IMR-90 (cell line): ENCODE measurements at regions not wholly inside any gene's neighbourhood (a gene's known extent, or its start where the extent isn't known, plus 50 kb on each side); places are given as distances from the start of the nearest gene placed in this dataset.
"Not testable (repeated sequence)": the region's sequence is repeated elsewhere in the genome, so short reads cannot be mapped to it uniquely, and the experiment has no call there.

Source experiments
- ATAC-seq: fragments of 200-7000 bp; cut with Tn5 transposase; 2 replicates; pipeline ENCODE4 v1.9.1; 2020; ENCODE audit warnings: low read depth, mild to moderate bottlenecking, moderate library complexity
- BruUV-seq: library from RNA; stranded (reverse); fragments of 400-500 nt; replicated peaks from 2 replicates; lab custom pipeline; 2021; lab: Mats Ljungman, UMichigan
- CTCF ChIA-PET: fragments of 300-600 bp; formaldehyde crosslinking; extraction: SDS; loops from one replicate; lab custom pipeline; 2021; ENCODE audit warnings: antibody characterized with exemption; lab: Yijun Ruan, JAX
- POLR2A ChIA-PET: fragments of 300-600 bp; sonication (Branson Sonifier 250); formaldehyde crosslinking; loops from one replicate; lab custom pipeline; 2022; ENCODE audit warnings: antibody characterized with exemption; ENCODE audit not compliant: unreplicated experiment; lab: Charles Lee
- DNase-seq: peaks from one replicate; pipeline ENCODE4 v3.0.0; 2013
- H2AFZ ChIP-seq: replicated peaks from 2 replicates; pipeline ENCODE3; 2013; ENCODE audit warnings: low read length, mild to moderate bottlenecking; ENCODE audit not compliant: poor library complexity
- H2AK5ac ChIP-seq: 2 replicates; pipeline ENCODE4 v1.6.1; 2013; ENCODE audit warnings: low read depth, low read length, inconsistent platforms
- H2AK9ac ChIP-seq: replicated peaks from 2 replicates; pipeline ENCODE3; 2013; ENCODE audit warnings: mild to moderate bottlenecking, low read depth, low read length, moderate library complexity; ENCODE audit not compliant: poor library complexity
- H2BK120ac ChIP-seq: 2 replicates; pipeline ENCODE4 v1.6.1; 2013; ENCODE audit warnings: low read depth, low read length, inconsistent platforms
- H2BK15ac ChIP-seq: 3 replicates; pipeline ENCODE4 v1.6.1; 2013; ENCODE audit warnings: low read depth, low read length, inconsistent platforms
- H2BK20ac ChIP-seq: 2 replicates; pipeline ENCODE4 v1.6.1; 2013; ENCODE audit warnings: low read depth, mild to moderate bottlenecking, inconsistent platforms, low read length, moderate library complexity
- H2BK5ac ChIP-seq: 2 replicates; pipeline ENCODE4 v1.6.1; 2013; ENCODE audit warnings: mild to moderate bottlenecking, low read depth, low read length, inconsistent platforms; ENCODE audit not compliant: poor library complexity, severe bottlenecking
- H3K14ac ChIP-seq: replicated peaks from 2 replicates; pipeline ENCODE4 v1.6.1; 2013; ENCODE audit warnings: low read depth, low read length, inconsistent platforms
- H3K18ac ChIP-seq: 2 replicates; pipeline ENCODE4 v1.6.1; 2013; ENCODE audit warnings: low read depth, low read length, control low read depth
- H3K23ac ChIP-seq: 2 replicates; pipeline ENCODE4 v1.6.1; 2013; ENCODE audit warnings: low read depth, low read length, inconsistent platforms
- H3K27ac ChIP-seq: 2 replicates; pipeline ENCODE4 v1.5.1; 2013; ENCODE audit warnings: mild to moderate bottlenecking, control low read depth, low read length; ENCODE audit not compliant: insufficient read depth
- H3K27me3 ChIP-seq: 2 replicates; pipeline ENCODE4 v1.6.1; 2013; ENCODE audit warnings: low read length; ENCODE audit not compliant: control insufficient read depth, insufficient read depth
- H3K36me3 ChIP-seq: 2 replicates; pipeline ENCODE4 v1.6.1; 2013; ENCODE audit warnings: low read length, mixed read lengths; ENCODE audit not compliant: control insufficient read depth, insufficient read depth
- H3K4ac ChIP-seq: 2 replicates; pipeline ENCODE4 v1.6.1; 2013; ENCODE audit warnings: low read depth, low read length, inconsistent platforms
- H3K4me1 ChIP-seq: 2 replicates; pipeline ENCODE4 v1.6.1; 2013; ENCODE audit warnings: low read length, mixed read lengths; ENCODE audit not compliant: control insufficient read depth, insufficient read depth
- H3K4me2 ChIP-seq: 2 replicates; pipeline ENCODE4 v1.6.1; 2013; ENCODE audit warnings: low read depth, mild to moderate bottlenecking, control low read depth, low read length, moderate library complexity
- H3K4me3 ChIP-seq: 2 replicates; pipeline ENCODE4 v1.5.1; 2013; ENCODE audit warnings: low read depth, mild to moderate bottlenecking, control low read depth, low read length, moderate library complexity; ENCODE audit not compliant: insufficient read depth
- H3K56ac ChIP-seq: 2 replicates; pipeline ENCODE4 v1.6.1; 2013; ENCODE audit warnings: low read length, inconsistent platforms; ENCODE audit not compliant: insufficient read depth; ENCODE audit errors: extremely low read depth
- H3K79me1 ChIP-seq, 2 experiments: 2 replicates each; pipeline ENCODE4 v1.6.1; 2013; ENCODE audit warnings: low read length in 2 of 2, inconsistent platforms in 1 of 2, low read depth in 1 of 2
- H3K9ac ChIP-seq: 2 replicates; pipeline ENCODE4 v1.6.1; 2013; ENCODE audit warnings: low read depth, low read length, control low read depth
- H3K9me1 ChIP-seq: 2 replicates; pipeline ENCODE4 v1.6.1; 2013; ENCODE audit warnings: low read length, inconsistent platforms; ENCODE audit not compliant: insufficient read depth
- H3K9me3 ChIP-seq: 2 replicates; pipeline ENCODE4 v1.6.1; 2013; ENCODE audit warnings: low read length; ENCODE audit not compliant: control insufficient read depth, insufficient read depth
- H4K20me1 ChIP-seq: 2 replicates; pipeline ENCODE4 v1.6.1; 2013; ENCODE audit warnings: low read length, inconsistent platforms; ENCODE audit not compliant: insufficient read depth
- H4K5ac ChIP-seq: 2 replicates; pipeline ENCODE4 v1.6.1; 2013; ENCODE audit warnings: mild to moderate bottlenecking, low read depth, low read length, control low read depth
- H4K8ac ChIP-seq, 2 experiments: 2 replicates each; pipeline ENCODE4 v1.6.1; 2013; ENCODE audit warnings: low read depth in 2 of 2, low read length in 2 of 2, control low read depth in 1 of 2, inconsistent platforms in 1 of 2
- H4K91ac ChIP-seq: 2 replicates; pipeline ENCODE4 v1.6.1; 2013; ENCODE audit warnings: low read depth, low read length, inconsistent platforms; ENCODE audit not compliant: insufficient read depth
- WGBS, 2 experiments: methylation state at CpG; one replicate each; pipeline versions ENCODE4 v1.1.5 to v1.1.7; 2013; ENCODE audit warnings: missing lambda C conversion rate in 2 of 2; ENCODE audit not compliant: insufficient read length in 1 of 2; ENCODE audit errors: extremely low coverage in 2 of 2; 5-methylcytosine and 5-hydroxymethylcytosine counted together
- dilution Hi-C: fragments of 300-500 bp; cut with HindIII; formaldehyde crosslinking; loops from one replicate; pipeline ENCODE4 v1.14.3; 2018; ENCODE audit warnings: low sequenced_read_pairs; ENCODE audit not compliant: unreplicated experiment
- in situ Hi-C: fragments of 300-500 bp; cut with MboI; formaldehyde crosslinking; loops from 3 replicates; pipeline ENCODE4 v1.14.3; 2019; ENCODE audit warnings: low sequenced_read_pairs, inconsistent platforms, mixed read lengths
- intact Hi-C: fragments of 100-400 bp; cut with micrococcal nuclease; formaldehyde crosslinking; loops from 2 replicates; pipeline ENCODE4 v1.10.0; 2022

DNA sequence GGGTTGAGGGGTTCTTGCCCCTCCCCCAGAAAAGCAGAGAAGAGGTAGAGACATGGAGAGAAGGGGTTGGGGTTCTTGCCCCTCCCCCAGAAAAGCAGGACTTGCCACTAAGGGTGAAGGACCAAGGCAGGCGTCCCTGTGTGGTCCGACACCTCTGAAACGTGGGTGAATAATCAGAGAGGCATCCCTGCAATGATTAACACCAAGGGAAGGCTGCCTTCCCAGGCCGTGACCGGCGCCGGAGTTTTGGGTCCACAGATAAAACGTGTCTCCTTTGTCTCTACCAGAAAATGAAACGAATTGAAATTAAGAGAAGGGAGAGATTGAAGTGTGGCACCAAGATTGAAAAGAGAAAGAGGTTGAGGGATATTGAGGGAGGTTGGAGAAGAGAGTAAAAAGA lies 778.2 kb downstream of the UQCRFS1 start:
- H3K9ac ChIP-seq, H3K27ac ChIP-seq, in situ Hi-C loops, H2BK5ac ChIP-seq, H4K5ac ChIP-seq, H4K91ac ChIP-seq, POLR2A ChIA-PET, H2BK20ac ChIP-seq, ATAC-seq, BruUV-seq, H2AK5ac ChIP-seq, dilution Hi-C loops, H3K9me1 ChIP-seq, H2AFZ ChIP-seq, H3K14ac ChIP-seq, H4K8ac ChIP-seq, H2BK15ac ChIP-seq, CTCF ChIA-PET, H3K36me3 ChIP-seq, H3K4me3 ChIP-seq, H4K20me1 ChIP-seq, H2AK9ac ChIP-seq, H3K23ac ChIP-seq, H2BK120ac ChIP-seq, intact Hi-C loops, H3K4me2 ChIP-seq, H3K79me1 ChIP-seq, H3K4ac ChIP-seq, H3K18ac ChIP-seq, H3K4me1 ChIP-seq, H3K27me3 ChIP-seq, DNase-seq, H3K56ac ChIP-seq: not testable (repeated sequence)
- WGBS, 2 experiments = 73 to 100% methylated on average over 1 to 3 of the region's 9 CpGs
- peaks cover 23% of the 10 kb centered on the region for H3K9me3 ChIP-seq

GRCh38 chr19:28434365-28434764 lies 778.6 kb downstream of the UQCRFS1 start:
- H2BK15ac ChIP-seq, H2BK120ac ChIP-seq, H3K4me3 ChIP-seq, H3K23ac ChIP-seq, H3K14ac ChIP-seq, H3K79me1 ChIP-seq, H2AFZ ChIP-seq, ATAC-seq, H3K36me3 ChIP-seq, H2BK20ac ChIP-seq, H4K91ac ChIP-seq, H3K4me1 ChIP-seq, BruUV-seq, H3K9me1 ChIP-seq, CTCF ChIA-PET, POLR2A ChIA-PET, H3K9ac ChIP-seq, H4K5ac ChIP-seq, H3K27ac ChIP-seq, dilution Hi-C loops, H3K18ac ChIP-seq, in situ Hi-C loops, H4K20me1 ChIP-seq, H3K56ac ChIP-seq, H3K4ac ChIP-seq, H3K4me2 ChIP-seq, H3K27me3 ChIP-seq, intact Hi-C loops, H2BK5ac ChIP-seq, DNase-seq, H4K8ac ChIP-seq, H2AK9ac ChIP-seq, H2AK5ac ChIP-seq: not testable (repeated sequence)
- 0% methylated on average over 1 of the region's 5 CpGs; no CpG with 5 or more reads in 1 of the 2 experiments for WGBS, 2 experiments
- peaks cover 23% of the 10 kb centered on the region for H3K9me3 ChIP-seq
